Thymus (tissue), 11 donors: ENCODE measurements at regions not wholly inside any gene's neighbourhood (a gene's known extent, or its start where the extent isn't known, plus 50 kb on each side); places are given as distances from the start of the nearest gene placed in this dataset.

Source experiments
- DNase-seq, 9 donors: peaks; one replicate each; pipeline ENCODE4 v3.0.0-alpha.2; 2013; ENCODE audit warnings: low spot score in 9 of 9, low read depth in 6 of 9, missing footprints in 1 of 9
- H3K27ac ChIP-seq, 2 donors: one replicate each; pipeline ENCODE4 v1.5.1; 2013; ENCODE audit warnings: control low read depth in 1 of 2, low read depth in 1 of 2, low read length in 1 of 2, mild to moderate bottlenecking in 1 of 2, moderate library complexity in 1 of 2
- H3K27me3 ChIP-seq, 2 donors: one replicate each; pipeline ENCODE4 v1.5.1; 2013; ENCODE audit warnings: low read length in 1 of 2; ENCODE audit not compliant: control insufficient read depth in 2 of 2, insufficient read depth in 1 of 2
- H3K36me3 ChIP-seq, 2 donors: one replicate each; pipeline ENCODE4 v1.5.1; 2013; ENCODE audit warnings: low read length in 1 of 2, mild to moderate bottlenecking in 1 of 2, moderate library complexity in 1 of 2; ENCODE audit not compliant: control insufficient read depth in 2 of 2, insufficient read depth in 2 of 2
- H3K4me1 ChIP-seq, 2 donors: one replicate each; pipeline ENCODE4 v1.5.1; 2013; ENCODE audit warnings: low read length in 2 of 2; ENCODE audit not compliant: control insufficient read depth in 2 of 2, insufficient read depth in 2 of 2
- H3K4me3 ChIP-seq, 2 donors: one replicate each; pipeline ENCODE4 v1.5.1; 2013; ENCODE audit warnings: low read length in 2 of 2, control low read depth in 1 of 2, mild to moderate bottlenecking in 1 of 2
- H3K9me3 ChIP-seq, 2 donors: one replicate each; pipeline ENCODE4 v1.5.1; 2013; ENCODE audit warnings: low read length in 1 of 2, mild to moderate bottlenecking in 1 of 2; ENCODE audit not compliant: control insufficient read depth in 2 of 2, insufficient read depth in 1 of 2
- WGBS: extraction: QIAGEN DNeasy Blood & Tissue Kit; methylation state at CpG from one replicate; pipeline ENCODE4 v1.1.7; 2013; 5-methylcytosine and 5-hydroxymethylcytosine counted together
- donor health status: healthy.

GRCh38 chr22:49182416-49182815 is 645.3 kb downstream of the BRD1 start:
- 94% methylated on average over 20 of the region's 20 CpGs for WGBS
- Histone ChIP-seq H3K4me3 (no peak overlapping the region), H3K4me1 (no peaks in the 10 kb centered on the region), H3K9me3 (no peaks in the 10 kb centered on the region), H3K36me3 (no peaks in the 10 kb centered on the region), H3K27me3 (no peaks in the 10 kb centered on the region), H3K27ac (no peak overlapping the region)
- DNase-seq = no peak

DNA sequence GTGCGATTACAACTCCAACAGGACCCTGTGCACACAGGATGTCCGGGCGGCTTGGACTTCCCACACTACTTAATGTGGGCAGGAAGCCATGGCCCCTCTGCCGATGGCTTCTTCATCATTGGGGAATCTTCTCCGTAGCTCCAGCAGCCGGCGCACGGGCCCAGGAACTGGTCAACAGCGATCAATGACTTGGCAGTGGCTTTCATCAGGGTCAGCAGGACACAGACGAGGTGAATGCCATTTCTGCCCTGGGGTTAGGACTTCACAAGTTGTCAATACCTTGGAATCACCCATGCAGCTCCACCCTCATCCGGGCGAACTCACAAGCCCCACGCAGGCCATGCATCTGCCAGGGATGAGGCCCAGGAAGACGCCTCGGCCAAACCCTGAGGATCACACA is 645.7 kb downstream of the BRD1 start:
- no peaks in the 10 kb centered on the region for H3K9me3 ChIP-seq
- no peak overlapping the region for H3K4me3 ChIP-seq
- no peak for DNase-seq
- H3K36me3 ChIP-seq = no peaks in the 10 kb centered on the region
- no peak overlapping the region for H3K27ac ChIP-seq
- no peaks in the 10 kb centered on the region for H3K4me1 ChIP-seq
- WGBS = 93% methylated on average over 15 of the region's 15 CpGs
- H3K27me3 ChIP-seq = no peaks in the 10 kb centered on the region

DNA sequence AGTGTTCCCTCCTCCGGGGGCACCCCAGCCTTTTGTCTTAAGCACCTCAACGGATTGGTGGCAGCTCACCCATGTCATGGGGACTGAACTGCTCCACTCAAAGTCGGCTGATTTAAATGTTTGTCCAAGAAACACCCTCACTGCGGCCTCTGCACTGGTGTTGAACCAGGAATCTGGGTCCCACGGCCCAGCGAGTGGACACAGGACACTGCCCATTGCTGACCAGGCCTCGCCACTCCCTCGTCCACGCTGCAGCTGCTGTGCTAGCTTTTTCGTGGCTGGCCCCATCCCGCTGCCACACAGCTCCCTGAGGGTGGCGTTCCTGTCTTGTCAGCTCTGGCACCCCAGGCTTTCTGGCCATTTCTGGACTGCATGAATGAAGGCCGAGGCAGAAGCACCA is 646.2 kb downstream of the BRD1 start:
- no peaks in the 10 kb centered on the region for H3K9me3 ChIP-seq
- H3K27me3 ChIP-seq = no peaks in the 10 kb centered on the region
- no peak for DNase-seq
- no peaks in the 10 kb centered on the region for H3K36me3 ChIP-seq
- no peak overlapping the region for H3K4me3 ChIP-seq
- 91% methylated on average over 13 of the region's 13 CpGs for WGBS
- H3K27ac ChIP-seq = no peak overlapping the region
- H3K4me1 ChIP-seq = no peaks in the 10 kb centered on the region

DNA sequence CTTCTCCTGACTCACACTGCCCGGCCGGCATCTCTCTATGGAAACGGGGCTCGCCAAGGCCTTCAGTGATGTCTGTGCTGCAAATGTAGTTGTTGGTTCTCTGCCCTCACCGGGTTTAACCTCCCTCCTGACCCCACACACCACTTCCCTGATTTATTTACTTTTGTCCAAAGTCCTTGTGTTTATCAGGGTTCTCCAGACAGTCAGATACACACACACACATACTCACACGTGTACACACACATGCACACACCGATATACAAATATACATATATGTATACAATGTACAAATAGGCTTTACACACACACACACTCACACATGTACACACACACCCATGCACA is 647.0 kb downstream of the BRD1 start:
- DNase-seq = no peak
- 90% methylated on average over 7 of the region's 7 CpGs for WGBS
- Histone ChIP-seq H3K27ac (no peak overlapping the region), H3K36me3 (no peaks in the 10 kb centered on the region), H3K4me1 (no peaks in the 10 kb centered on the region), H3K4me3 (no peak overlapping the region), H3K27me3 (no peaks in the 10 kb centered on the region), H3K9me3 (no peaks in the 10 kb centered on the region)

- no peaks in the 10 kb centered on the region for H3K27me3 ChIP-seq
These were observed 647.6 kb downstream of the BRD1 start for GRCh38 chr22:49179886-49180682.

DNA sequence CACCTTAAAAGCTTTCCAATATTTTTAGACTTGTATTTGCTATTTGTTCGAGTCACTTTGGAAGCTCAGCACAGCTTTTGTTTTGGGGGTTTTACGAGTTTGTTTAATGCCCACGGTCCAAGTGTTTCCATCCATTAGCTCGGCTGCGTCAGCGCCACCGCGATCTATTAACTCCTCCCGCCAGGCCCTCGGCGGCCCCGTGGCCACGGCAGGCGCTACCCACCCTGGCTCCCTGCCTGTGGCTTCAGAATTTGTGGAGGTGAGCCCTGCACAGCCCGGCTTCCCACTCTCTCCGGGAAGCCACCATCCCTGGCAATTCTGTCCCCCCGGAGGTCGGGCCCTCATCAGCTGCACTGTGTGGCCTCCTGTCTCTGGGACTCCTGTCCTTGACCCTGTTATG is 648.5 kb downstream of the BRD1 start:
- no peak for DNase-seq

More at GRCh38 chr22:49179886-49180682, 647.6 kb downstream of the BRD1 start:
- H3K27ac ChIP-seq = no peak overlapping the region
- no peaks in the 10 kb centered on the region for H3K4me1 ChIP-seq
- no peaks in the 10 kb centered on the region for H3K36me3 ChIP-seq
- H3K9me3 ChIP-seq = no peaks in the 10 kb centered on the region
- 89% methylated on average over 19 of the region's 19 CpGs for WGBS
- no peak for DNase-seq
- no peak overlapping the region for H3K4me3 ChIP-seq

DNA sequence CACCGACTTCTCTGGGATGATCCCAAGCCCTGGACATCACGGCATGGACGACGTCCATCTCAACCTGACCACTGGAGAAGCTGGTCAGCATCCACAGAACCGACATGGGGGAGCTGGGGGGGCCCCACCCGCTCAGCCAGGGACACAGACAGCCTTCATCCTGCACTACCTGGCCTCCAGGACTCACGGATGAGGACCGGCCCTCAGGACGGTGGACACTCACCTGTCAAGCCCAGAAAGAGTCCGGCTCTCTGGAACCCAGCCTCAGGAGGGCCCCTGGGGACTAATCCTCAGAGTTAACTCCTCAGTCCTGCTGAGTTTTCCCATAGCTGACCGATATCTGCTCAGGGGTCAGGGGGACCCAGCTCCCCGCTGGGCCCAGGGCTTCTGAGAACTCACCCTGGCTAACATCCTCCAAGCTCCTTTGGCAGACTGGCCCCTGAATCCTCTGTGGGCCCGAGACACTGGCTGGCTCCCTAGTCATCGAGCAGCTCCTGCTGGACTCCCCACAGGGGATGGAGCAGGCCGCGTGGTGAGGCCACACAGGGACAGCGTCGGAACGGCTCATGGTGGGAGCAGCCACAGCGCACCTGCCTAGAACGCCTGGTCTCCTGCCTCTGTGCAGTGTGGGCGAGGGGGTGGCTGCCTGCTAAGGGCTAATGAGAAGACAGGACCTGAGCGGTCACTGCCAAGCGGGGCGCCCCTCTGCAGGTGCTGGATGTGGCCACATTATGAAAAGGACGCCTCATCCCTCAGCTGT is 649.2 kb downstream of the BRD1 start:
- Histone ChIP-seq H3K36me3 (no peaks in the 10 kb centered on the region), H3K4me1 (no peaks in the 10 kb centered on the region), H3K9me3 (no peaks in the 10 kb centered on the region), H3K4me3 (no peak overlapping the region), H3K27ac (no peak overlapping the region), H3K27me3 (no peaks in the 10 kb centered on the region)
- WGBS = 86% methylated on average over 26 of the region's 26 CpGs
- no peak for DNase-seq

More for the DNA sequence above, 648.5 kb downstream of the BRD1 start:
- Histone ChIP-seq H3K27ac (no peak overlapping the region), H3K9me3 (no peaks in the 10 kb centered on the region), H3K36me3 (no peaks in the 10 kb centered on the region), H3K27me3 (no peaks in the 10 kb centered on the region), H3K4me1 (no peaks in the 10 kb centered on the region), H3K4me3 (no peak overlapping the region)
- WGBS = 94% methylated on average over 18 of the region's 18 CpGs

DNA sequence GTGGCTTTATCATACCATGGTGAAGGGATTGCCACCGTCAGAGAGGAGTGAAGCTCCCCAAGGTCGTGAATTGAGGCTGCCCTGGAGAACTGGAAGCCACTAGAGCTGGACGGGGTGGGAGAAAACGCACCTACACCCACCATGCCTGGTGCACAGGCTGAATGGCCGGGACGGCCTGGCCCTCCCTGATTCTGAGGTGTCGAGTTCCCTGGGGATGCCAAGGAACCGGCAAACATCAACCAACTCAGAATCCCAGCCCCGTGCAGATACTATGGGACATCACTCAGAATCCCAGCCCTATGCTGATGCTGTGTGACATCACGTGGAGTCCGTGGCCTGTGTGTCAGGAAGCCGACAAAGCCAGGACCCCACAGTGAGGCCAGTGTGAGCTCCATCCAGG is 650.0 kb downstream of the BRD1 start:
- no peak for DNase-seq
- WGBS = 81% methylated on average over 12 of the region's 12 CpGs
- Histone ChIP-seq H3K4me3 (no peak overlapping the region), H3K4me1 (no peaks in the 10 kb centered on the region), H3K27me3 (no peaks in the 10 kb centered on the region), H3K36me3 (no peaks in the 10 kb centered on the region), H3K9me3 (no peaks in the 10 kb centered on the region), H3K27ac (no peak overlapping the region)

DNA sequence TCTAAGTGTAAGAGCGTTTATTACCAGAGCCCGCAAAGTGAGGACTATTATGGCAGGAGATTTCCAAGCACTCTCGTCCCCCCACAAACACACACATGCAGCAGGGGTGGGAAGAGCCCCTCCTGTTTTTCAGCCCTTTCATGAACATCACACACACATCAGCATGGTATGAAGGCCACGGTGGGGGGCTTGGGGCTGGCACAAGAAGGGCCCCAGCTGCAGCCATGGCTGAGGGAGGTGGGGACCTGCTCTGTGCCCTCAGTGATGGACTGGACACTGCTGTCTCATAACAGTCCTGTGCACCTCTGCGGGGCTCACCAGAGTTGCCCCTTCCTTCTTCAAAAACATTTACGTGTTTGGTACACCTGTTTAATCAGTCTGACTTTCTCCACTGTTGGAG is 650.7 kb downstream of the BRD1 start:
- WGBS = 86% methylated on average over 6 of the region's 6 CpGs
- Histone ChIP-seq H3K36me3 (no peaks in the 10 kb centered on the region), H3K9me3 (no peaks in the 10 kb centered on the region), H3K27me3 (no peaks in the 10 kb centered on the region), H3K4me3 (no peak overlapping the region), H3K4me1 (no peaks in the 10 kb centered on the region), H3K27ac (no peak overlapping the region)
- no peak for DNase-seq
